WTC11 (cell line): ENCODE measurements at regions not wholly inside any gene's neighbourhood (a gene's known extent, or its start where the extent isn't known, plus 50 kb on each side); places are given as distances from the start of the nearest gene placed in this dataset.

Source experiments
- ATF1 ChIP-seq: sonication (generic); formaldehyde crosslinking; IDR thresholded peaks from 2 replicates; pipeline ENCODE4 v1.8.1; 2023; ENCODE audit warnings: mild to moderate bottlenecking, moderate library complexity, missing genetic modification reagents
- NFATC4 ChIP-seq: fragments of 250-450 bp; sonication (Bioruptor Pico); IDR thresholded peaks from 2 replicates; pipeline ENCODE4 v1.9.0; 2021; ENCODE audit warnings: mild to moderate bottlenecking
- TEAD4 ChIP-seq: sonication (generic); formaldehyde crosslinking; IDR thresholded peaks from 2 replicates; pipeline ENCODE4 v1.8.0; 2022; ENCODE audit warnings: mild to moderate bottlenecking, missing genetic modification reagents
- ZNF121 ChIP-seq: sonication (generic); formaldehyde crosslinking; IDR thresholded peaks from 2 replicates; pipeline ENCODE4 v1.8.0; 2023; ENCODE audit warnings: missing genetic modification reagents
- TF ChIP-seq, protein P1 (sequence below): fragments of 200-600 bp; IDR thresholded peaks from 2 replicates; pipeline ENCODE4 v1.8.0; 2022; ENCODE audit warnings: antibody characterized with exemption

DNA sequence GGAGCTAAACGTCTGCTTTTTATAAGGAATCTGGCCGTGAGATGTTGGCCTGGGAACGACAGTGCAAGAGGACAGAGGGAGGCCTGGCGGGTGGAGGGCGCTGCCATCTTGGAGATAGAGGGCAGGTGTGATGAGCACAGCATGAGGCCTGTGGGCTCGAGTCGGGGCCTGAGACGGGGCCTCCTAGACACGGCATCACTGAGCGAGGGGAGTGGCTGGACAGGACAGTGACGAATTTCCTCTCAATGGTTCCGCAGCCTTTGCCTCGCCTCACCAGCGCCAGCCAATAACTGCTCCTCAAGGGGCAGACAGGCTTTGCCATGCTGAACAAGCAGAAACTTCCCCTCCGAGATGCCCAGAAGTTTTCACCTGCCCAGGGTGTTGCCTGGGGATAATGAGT, 376.7 kb downstream of the THBS2 start:
- TF ChIP-seq ZNF121 (CRISPR knock-in tag) (no peak), TEAD4 (no peak), NFATC4 (CRISPR knock-in tag) (no peak), ATF1 (CRISPR knock-in tag) (no peak)
- TF ChIP-seq, protein P1, sequence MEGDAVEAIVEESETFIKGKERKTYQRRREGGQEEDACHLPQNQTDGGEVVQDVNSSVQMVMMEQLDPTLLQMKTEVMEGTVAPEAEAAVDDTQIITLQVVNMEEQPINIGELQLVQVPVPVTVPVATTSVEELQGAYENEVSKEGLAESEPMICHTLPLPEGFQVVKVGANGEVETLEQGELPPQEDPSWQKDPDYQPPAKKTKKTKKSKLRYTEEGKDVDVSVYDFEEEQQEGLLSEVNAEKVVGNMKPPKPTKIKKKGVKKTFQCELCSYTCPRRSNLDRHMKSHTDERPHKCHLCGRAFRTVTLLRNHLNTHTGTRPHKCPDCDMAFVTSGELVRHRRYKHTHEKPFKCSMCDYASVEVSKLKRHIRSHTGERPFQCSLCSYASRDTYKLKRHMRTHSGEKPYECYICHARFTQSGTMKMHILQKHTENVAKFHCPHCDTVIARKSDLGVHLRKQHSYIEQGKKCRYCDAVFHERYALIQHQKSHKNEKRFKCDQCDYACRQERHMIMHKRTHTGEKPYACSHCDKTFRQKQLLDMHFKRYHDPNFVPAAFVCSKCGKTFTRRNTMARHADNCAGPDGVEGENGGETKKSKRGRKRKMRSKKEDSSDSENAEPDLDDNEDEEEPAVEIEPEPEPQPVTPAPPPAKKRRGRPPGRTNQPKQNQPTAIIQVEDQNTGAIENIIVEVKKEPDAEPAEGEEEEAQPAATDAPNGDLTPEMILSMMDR, result no peak
